GM12873 (cell line): ENCODE measurements at regions not wholly inside any gene's neighbourhood (a gene's known extent, or its start where the extent isn't known, plus 50 kb on each side); places are given as distances from the start of the nearest gene placed in this dataset.

Experiments
- CTCF ChIP-seq: IDR thresholded peaks from 2 replicates; pipeline ENCODE4 v1.5.1; 2012; ENCODE audit warnings: low read depth, mild to moderate bottlenecking, moderate library complexity, low read length, control low read depth; ENCODE audit not compliant: insufficient read depth; ENCODE audit errors: missing control alignments

- TF ChIP-seq CTCF: no peak
Observed at GRCh38 chr10:55146032-55146431, 345.0 kb upstream of the PCDH15 start.

- no peak for TF ChIP-seq CTCF
Observed at GRCh38 chr10:55144001-55144400, 343.0 kb upstream of the PCDH15 start.

GRCh38 chr10:55141892-55142291 is 340.9 kb upstream of the PCDH15 start:
- no peak for TF ChIP-seq CTCF

GRCh38 chr10:55137063-55137462 is 336.0 kb upstream of the PCDH15 start:
- no peak for TF ChIP-seq CTCF

GRCh38 chr10:55104738-55105137 is 303.7 kb upstream of the PCDH15 start:
- no peak for TF ChIP-seq CTCF

- TF ChIP-seq CTCF: no peak
Observed at GRCh38 chr10:55098452-55098851, 297.4 kb upstream of the PCDH15 start.

GRCh38 chr10:55091691-55092328 is 290.8 kb upstream of the PCDH15 start:
- TF ChIP-seq CTCF: peak; percentile 63

- no peak for TF ChIP-seq CTCF
Observed at GRCh38 chr10:55078121-55078520, 277.1 kb upstream of the PCDH15 start.
